ENCODE measurements at regions not wholly inside any gene's neighbourhood (a gene's known extent, or its start where the extent isn't known, plus 50 kb on each side); places are given as distances from the start of the nearest gene placed in this dataset.

DNA sequence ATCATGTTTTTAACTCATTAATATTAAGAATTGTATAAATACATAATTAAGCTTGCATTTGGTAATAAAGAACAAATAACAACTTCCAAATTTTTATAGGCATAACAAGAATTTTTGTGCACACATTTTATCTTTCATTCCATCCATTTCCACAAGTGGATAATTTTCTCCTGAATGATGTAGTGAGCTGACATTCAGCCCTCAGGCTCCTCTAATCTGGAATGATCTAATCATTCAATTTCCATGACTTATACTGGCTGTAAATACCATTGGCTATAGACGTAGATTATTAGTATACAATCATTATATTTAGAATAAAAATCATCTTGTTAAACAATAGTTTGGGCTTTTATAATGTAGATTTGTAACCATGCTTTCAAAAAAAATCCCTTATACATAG lies 287.2 kb upstream of the GHITM start:
- TF ChIP-seq, protein P1, sequence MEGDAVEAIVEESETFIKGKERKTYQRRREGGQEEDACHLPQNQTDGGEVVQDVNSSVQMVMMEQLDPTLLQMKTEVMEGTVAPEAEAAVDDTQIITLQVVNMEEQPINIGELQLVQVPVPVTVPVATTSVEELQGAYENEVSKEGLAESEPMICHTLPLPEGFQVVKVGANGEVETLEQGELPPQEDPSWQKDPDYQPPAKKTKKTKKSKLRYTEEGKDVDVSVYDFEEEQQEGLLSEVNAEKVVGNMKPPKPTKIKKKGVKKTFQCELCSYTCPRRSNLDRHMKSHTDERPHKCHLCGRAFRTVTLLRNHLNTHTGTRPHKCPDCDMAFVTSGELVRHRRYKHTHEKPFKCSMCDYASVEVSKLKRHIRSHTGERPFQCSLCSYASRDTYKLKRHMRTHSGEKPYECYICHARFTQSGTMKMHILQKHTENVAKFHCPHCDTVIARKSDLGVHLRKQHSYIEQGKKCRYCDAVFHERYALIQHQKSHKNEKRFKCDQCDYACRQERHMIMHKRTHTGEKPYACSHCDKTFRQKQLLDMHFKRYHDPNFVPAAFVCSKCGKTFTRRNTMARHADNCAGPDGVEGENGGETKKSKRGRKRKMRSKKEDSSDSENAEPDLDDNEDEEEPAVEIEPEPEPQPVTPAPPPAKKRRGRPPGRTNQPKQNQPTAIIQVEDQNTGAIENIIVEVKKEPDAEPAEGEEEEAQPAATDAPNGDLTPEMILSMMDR (IDR thresholded peaks at IDR 0.05), result no peak

DNA sequence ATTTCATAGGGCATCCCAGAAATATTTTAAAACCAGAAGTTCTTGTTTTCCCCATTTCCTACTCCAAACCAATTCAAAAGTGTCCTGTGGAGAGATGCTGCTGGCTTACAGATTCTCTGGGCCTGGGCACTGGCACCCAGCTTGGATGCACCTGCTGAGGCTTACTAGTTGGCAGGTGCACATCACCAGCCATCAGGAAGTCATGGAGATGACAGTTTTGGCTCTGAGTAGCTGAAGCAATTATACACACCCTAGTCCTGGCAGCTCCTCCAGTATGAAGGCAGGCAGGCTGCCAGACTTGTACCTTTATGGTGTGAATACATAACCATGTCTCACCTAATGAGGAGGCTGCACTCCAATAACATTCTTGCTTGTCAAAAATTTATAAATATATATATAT lies 276.6 kb upstream of the GHITM start:
- TF ChIP-seq, protein P1 (IDR thresholded peaks at IDR 0.05), result no peak

DNA sequence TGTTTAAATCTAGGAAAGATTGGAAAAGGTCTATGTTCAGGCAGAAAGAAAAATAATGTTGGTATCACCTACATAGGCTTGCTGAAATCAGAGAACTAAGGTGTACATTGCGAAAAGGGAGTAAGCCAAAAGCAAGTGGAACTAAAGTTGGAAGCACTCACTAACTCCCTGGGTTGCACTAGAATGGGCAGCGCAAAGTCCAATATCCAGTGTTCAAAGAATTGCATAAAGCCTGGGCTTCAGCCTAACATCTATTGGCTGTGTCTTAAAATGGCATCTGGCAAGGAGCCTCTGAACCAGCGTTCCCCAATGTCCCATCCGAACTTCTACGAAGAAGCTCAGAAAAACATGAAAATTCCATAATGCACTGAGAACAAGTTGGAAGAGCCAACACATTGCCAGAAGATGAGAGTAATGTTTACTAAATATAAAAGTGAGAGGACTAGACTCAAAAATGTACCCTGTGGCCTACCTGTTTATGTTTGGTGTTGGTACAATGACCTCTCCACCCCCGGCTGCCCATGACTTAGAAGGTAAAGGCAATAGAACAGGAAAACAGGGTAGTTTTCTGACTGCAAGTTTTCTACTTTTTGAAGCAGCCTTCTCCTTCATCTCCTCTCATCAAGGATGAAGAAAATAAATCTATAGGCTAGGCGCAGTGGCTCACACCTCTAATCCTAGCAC lies 275.9 kb upstream of the GHITM start:
- TF ChIP-seq, protein P1 (IDR thresholded peaks at IDR 0.05), result no peak

DNA sequence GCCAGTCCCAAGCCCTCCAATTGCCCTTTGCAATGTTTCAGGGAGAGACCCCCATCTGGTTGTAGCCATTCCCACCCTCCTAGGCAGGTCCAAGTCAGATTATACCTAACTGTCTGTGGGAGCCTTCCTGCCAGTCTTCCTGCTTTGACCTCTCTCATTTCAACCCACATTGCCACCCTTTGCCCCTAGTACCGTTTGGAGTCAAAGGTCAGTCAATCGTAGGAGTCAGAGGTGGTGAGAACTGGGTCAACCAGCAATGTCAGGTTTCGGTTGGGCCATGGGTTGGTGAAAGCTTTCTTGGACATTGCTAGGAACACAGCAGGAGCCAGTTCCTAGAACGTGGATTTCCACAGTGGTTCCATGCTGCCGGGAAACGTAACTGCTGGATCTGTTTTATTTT lies 269.4 kb upstream of the GHITM start:
- TF ChIP-seq, protein P1 (IDR thresholded peaks at IDR 0.05), result no peak

DNA sequence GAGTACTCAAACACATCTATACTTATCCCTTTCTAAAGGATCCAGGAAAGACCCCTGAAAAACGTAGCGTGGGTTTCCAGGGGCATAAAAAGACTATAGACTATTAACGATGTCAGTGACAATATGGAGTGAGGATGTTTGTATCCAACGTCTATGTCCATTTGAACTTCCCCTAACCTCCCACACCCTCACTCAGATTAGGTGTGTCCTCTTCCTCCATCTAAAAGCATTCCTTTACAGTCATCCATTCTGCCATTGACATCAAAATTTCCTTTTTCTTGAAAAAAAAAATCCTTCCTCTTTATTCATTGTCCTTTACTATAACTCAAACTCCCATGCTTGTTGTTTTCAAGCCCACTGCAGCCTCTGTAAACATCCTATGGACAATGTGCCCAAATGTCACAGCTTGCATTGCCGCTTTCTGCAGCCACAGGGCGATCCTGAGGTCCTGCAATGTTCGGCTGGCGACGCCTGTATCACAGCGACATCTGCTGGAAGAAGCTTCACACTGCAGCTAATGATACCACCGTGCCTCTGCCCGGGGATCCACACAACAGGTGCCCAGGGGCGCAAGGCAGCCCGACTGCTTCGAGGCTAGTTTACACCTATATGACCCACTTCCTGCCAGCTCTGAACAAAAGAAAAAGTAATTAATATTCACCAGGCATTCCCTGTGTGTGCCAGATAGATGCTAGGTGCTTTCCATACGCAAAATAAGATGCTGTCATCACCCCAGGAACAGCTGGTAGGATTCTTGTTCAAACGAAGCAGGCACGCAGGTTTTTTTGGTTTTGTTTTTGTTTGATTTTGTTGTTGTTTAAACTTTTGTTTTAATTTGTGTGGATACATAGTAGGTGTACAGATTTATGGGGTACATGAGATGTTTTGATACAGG lies 267.9 kb upstream of the GHITM start:
- TF ChIP-seq, protein P1 (IDR thresholded peaks at IDR 0.05), result peak; percentile 96

DNA sequence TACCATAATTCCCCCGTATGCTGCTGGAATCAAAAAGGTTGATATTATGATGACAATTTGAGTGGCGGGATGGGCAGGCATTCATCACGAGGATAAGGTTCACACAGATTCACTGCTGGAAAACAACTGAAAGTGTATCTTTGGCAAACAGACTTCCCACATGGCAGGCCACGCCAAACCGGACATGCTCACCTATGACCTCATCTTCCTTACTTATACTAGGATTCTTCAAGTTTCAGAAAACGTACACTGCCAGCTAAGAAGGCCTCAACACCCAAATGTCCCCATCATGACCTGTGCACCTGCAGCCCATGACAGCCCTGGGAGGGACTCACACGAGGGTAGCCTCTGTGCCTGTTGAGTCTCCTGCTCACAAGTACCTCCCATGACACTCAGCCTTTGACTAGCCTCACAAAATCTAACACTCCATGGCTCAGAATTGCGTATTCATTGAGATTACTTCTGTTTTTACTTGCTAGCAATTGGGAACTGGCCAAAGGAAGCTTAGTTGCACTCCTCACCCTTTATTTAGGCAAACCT lies 259.0 kb upstream of the GHITM start:
- TF ChIP-seq, protein P1 (IDR thresholded peaks at IDR 0.05), result no peak

DNA sequence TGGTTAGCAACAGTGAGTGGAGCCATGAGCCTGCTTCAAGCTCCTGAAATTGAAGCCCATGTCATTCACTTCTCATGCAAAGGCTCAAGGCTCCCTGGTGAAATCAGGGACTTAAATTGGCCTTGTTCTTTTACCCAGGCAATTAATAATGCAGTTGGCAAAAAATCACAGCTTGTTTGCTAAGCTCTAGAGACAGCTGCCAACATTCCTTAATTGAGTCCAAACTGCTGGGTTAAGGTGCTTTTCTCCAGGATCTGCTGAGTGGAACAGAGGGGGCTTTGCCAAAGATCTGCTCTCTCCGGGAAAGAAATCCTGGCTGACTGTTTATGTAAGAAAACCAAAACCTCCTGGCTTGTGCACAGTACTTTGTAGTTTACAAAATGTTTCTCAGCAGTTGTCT lies 257.6 kb upstream of the GHITM start:
- TF ChIP-seq, protein P1 (IDR thresholded peaks at IDR 0.05), result no peak
